ENCODE measurements at regions not wholly inside any gene's neighbourhood (a gene's known extent, or its start where the extent isn't known, plus 50 kb on each side); places are given as distances from the start of the nearest gene placed in this dataset.
"Not testable (repeated sequence)": the region's sequence is repeated elsewhere in the genome, so short reads cannot be mapped to it uniquely, and the experiment has no call there.

DNA sequence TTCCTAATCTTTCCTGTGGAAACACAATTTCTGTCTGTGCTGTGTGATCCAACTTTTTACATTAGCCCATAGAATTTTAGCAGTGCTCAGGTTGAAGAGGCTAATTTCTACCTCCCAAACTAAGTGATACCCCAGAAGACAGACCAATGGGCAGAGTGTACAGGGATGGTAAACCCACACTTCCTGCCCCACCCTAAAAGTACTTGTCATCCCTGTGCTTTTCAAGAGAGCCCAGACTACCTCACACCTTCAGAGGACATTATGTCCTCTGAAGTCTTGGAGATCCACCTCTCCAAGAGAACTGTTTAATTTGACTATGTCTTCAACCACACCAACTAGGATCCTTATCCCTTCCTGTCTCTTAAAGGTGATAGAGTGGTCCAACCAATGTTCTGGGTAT is 82.0 kb upstream of the ACSL1 start:
- Mint-ChIP-seq H3K36me3 (no peaks in the 10 kb centered on the region), H3K4me3 (no peak overlapping the region), H3K27me3 (no peaks in the 10 kb centered on the region), H3K9me3 (peaks cover 12% of the 10 kb centered on the region), H3K27ac (no peak overlapping the region), H3K4me1 (ENCODE audit: unreplicated experiment) (no peaks in the 10 kb centered on the region)
- TF ChIP-seq, protein P1, sequence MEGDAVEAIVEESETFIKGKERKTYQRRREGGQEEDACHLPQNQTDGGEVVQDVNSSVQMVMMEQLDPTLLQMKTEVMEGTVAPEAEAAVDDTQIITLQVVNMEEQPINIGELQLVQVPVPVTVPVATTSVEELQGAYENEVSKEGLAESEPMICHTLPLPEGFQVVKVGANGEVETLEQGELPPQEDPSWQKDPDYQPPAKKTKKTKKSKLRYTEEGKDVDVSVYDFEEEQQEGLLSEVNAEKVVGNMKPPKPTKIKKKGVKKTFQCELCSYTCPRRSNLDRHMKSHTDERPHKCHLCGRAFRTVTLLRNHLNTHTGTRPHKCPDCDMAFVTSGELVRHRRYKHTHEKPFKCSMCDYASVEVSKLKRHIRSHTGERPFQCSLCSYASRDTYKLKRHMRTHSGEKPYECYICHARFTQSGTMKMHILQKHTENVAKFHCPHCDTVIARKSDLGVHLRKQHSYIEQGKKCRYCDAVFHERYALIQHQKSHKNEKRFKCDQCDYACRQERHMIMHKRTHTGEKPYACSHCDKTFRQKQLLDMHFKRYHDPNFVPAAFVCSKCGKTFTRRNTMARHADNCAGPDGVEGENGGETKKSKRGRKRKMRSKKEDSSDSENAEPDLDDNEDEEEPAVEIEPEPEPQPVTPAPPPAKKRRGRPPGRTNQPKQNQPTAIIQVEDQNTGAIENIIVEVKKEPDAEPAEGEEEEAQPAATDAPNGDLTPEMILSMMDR (conservative IDR thresholded peaks at IDR 0.05): no peak
- no peak for DNase-seq (ENCODE audit: extremely low spot score, unreplicated experiment)

DNA sequence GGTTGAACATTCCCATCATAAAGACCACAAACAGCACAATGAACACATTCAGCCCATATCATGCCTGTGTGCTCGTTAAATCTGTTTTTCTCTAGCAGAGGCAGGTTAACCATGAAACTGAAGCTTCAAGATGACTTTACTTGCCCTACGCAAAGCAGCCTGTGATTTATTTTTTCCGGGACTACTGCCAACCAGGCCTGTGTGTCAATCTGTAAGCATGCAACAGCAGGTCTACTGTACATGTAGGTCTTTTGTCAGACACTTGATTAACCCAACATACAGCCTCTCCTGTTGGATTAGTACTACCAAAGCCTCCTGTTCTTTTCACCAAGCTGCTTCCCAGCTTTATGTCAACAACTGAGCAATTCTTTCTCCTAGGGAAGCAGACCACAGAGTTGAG is 85.5 kb upstream of the ACSL1 start:
- Mint-ChIP-seq H3K27ac (no peak overlapping the region), H3K36me3 (no peaks in the 10 kb centered on the region), H3K4me1 (ENCODE audit: unreplicated experiment) (no peaks in the 10 kb centered on the region), H3K27me3 (no peaks in the 10 kb centered on the region), H3K9me3 (peaks cover 17% of the 10 kb centered on the region), H3K4me3 (no peak overlapping the region)
- no peak for DNase-seq (ENCODE audit: extremely low spot score, unreplicated experiment)
- TF ChIP-seq, protein P1 (conservative IDR thresholded peaks at IDR 0.05): no peak

DNA sequence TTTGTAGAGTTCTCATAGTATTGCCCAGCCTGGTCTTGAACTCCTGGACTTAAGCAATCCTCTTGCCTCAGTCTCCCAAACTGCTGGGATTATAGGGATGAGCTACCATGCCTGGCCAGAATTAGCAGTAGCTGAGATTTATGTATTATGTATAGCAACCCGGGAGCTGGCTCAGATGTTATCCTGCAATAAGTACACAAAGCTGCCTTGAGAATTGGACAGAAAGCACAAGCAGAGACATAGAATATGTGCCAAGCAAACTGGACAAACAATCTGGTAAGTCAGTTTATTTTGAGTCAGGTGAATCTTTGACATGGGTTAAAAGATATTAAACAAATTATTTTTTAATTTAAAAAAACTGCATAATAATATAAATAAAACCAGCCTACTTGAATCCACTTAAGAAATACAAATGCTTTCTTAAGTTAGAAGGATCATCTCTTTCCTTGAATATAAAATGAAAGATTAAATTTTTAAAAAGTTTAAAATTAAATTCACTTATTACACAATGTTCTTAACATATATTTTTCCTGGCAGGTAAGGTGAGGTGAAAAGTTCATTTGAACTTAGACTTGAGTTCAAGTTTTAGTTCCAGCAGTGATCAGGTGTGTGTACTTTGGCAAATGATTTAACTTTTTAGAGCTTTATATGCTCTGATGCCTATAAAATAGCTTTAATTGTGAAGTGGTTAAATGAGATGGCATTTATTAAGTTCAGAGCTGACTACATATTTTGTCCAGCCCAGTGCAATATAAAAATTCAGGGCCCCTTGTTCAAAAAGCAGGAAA is 87.8 kb upstream of the ACSL1 start:
- H3K9me3 Mint-ChIP-seq: peaks cover 31% of the 10 kb centered on the region
- TF ChIP-seq, protein P1 (conservative IDR thresholded peaks at IDR 0.05): no peak
- no peak overlapping the region for H3K4me3 Mint-ChIP-seq
- no peaks in the 10 kb centered on the region for H3K4me1 Mint-ChIP-seq (ENCODE audit: unreplicated experiment)
- no peak overlapping the region for H3K27ac Mint-ChIP-seq
- no peaks in the 10 kb centered on the region for H3K36me3 Mint-ChIP-seq
- DNase-seq (ENCODE audit: extremely low spot score, unreplicated experiment): no peak
- H3K27me3 Mint-ChIP-seq: no peaks in the 10 kb centered on the region

DNA sequence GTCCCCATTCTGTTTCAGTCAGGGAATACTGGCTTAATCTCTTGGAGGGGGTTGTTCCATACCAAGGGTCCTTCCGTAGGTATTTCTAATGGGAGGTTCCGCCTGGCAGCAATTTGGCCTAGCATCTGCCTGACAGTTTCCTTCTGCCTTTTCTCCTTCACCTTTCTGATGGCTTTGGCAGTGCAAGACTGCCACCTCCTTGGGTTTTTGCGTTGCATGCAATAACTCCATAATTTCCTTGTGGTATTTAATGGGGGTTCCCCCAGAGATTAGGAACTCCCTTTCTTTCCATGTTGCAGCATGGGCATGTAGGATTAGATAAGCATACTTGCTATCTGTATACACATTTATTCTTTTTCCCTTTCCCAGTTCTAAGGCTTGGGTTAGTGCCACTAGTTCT is 93.0 kb upstream of the ACSL1 start:
- not testable (repeated sequence) for H3K36me3 Mint-ChIP-seq; DNase-seq (ENCODE audit: extremely low spot score, unreplicated experiment); H3K4me1 Mint-ChIP-seq (ENCODE audit: unreplicated experiment); H3K27ac Mint-ChIP-seq; H3K4me3 Mint-ChIP-seq; H3K27me3 Mint-ChIP-seq
- H3K9me3 Mint-ChIP-seq: peaks cover 28% of the 10 kb centered on the region

DNA sequence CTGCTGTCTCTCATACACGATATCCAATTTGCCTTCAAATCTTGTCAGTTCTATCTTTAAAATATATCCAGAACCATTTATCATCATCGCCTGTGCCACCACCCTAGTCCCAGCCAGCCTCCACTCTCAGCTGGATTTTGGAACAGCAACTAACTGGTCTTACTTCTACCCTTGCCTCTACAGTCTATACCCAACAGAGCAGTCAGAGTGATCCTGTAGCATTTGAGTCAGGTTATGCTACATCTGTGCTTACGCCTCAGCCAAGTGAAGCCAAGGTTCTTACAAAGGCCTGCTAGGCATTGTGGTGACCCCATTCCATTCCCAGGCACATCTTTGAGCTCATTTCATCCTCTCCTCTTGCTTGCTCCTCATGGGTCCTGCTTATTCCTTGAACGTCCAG is 95.7 kb upstream of the ACSL1 start:
- no peaks in the 10 kb centered on the region for H3K27me3 Mint-ChIP-seq
- no peaks in the 10 kb centered on the region for H3K4me1 Mint-ChIP-seq (ENCODE audit: unreplicated experiment)
- H3K4me3 Mint-ChIP-seq: no peak overlapping the region
- no peak overlapping the region for H3K27ac Mint-ChIP-seq
- DNase-seq (ENCODE audit: extremely low spot score, unreplicated experiment): no peak
- TF ChIP-seq, protein P1 (conservative IDR thresholded peaks at IDR 0.05): no peak
- H3K36me3 Mint-ChIP-seq: no peaks in the 10 kb centered on the region
- H3K9me3 Mint-ChIP-seq: peaks cover 21% of the 10 kb centered on the region

DNA sequence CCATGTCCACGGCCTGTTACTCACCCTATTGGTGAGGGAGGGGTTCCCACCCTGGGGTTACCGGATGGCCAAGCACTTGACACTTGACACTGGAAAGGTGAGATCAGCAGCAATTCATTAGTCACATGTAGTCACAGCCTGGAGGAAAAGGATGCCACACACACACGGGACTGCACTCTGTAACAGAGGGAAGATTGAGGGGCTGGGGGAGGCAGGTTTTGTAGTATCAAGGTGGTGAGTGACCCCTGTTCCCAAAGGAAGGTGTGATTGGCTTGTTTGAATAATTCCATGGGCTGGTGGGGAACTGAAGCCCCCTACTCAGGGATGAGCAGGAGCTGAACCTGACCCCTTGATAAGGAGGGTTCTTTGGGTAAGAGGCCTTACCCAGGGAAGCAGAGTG is 96.0 kb upstream of the HELT start:
- H3K9me3 Mint-ChIP-seq: peaks cover 13% of the 10 kb centered on the region
- no peaks in the 10 kb centered on the region for H3K36me3 Mint-ChIP-seq
- H3K4me3 Mint-ChIP-seq: no peak overlapping the region
- no peaks in the 10 kb centered on the region for H3K4me1 Mint-ChIP-seq (ENCODE audit: unreplicated experiment)
- no peaks in the 10 kb centered on the region for H3K27me3 Mint-ChIP-seq
- TF ChIP-seq, protein P1 (conservative IDR thresholded peaks at IDR 0.05): no peak
- H3K27ac Mint-ChIP-seq: no peak overlapping the region
- no peak for DNase-seq (ENCODE audit: extremely low spot score, unreplicated experiment)

All from type B pancreatic cell (in vitro differentiated cells).